HEK293 (cell line): ENCODE measurements at regions not wholly inside any gene's neighbourhood (a gene's known extent, or its start where the extent isn't known, plus 50 kb on each side); places are given as distances from the start of the nearest gene placed in this dataset.

Experiments
- CTCF ChIA-PET: fragments of 350-600 bp; formaldehyde crosslinking; extraction: SDS; loops from one replicate; lab custom pipeline; 2021; ENCODE audit warnings: antibody characterized with exemption; lab: Yijun Ruan, JAX
- POLR2A ChIA-PET: fragments of 300-600 bp; formaldehyde crosslinking; extraction: SDS; loops from one replicate; lab custom pipeline; 2020; ENCODE audit warnings: antibody characterized with exemption, inconsistent platforms; lab: Yijun Ruan, JAX
- H3K27ac ChIP-seq: fragments of 200-500 bp; sonication (Bioruptor generic); 2 replicates; pipeline ENCODE4 v1.5.1; 2014; ENCODE audit warnings: low read depth, low read length, control low read depth, inconsistent platforms; ENCODE audit errors: extremely low read depth
- H3K36me3 ChIP-seq, 2 experiments: fragments of 200-500 bp in 1 of 2; sonication (Bioruptor generic) in 1 of 2; 1 replicate in 1 of 2; 2 replicates in 1 of 2; pipeline ENCODE4 v1.5.1; 2014 to 2017; ENCODE audit warnings: inconsistent platforms in 2 of 2, low read length in 2 of 2; ENCODE audit not compliant: control insufficient read depth in 2 of 2, insufficient read depth in 1 of 2
- H3K4me1 ChIP-seq: fragments of 200-500 bp; sonication (Bioruptor generic); 2 replicates; pipeline ENCODE4 v1.5.1; 2014; ENCODE audit warnings: mild to moderate bottlenecking, low read length, inconsistent platforms; ENCODE audit not compliant: control insufficient read depth, insufficient read depth
- H3K4me3 ChIP-seq: 2 replicates; pipeline ENCODE4 v1.5.1; 2011; ENCODE audit warnings: low read depth, mild to moderate bottlenecking, control low read depth, low read length, moderate library complexity
- H3K9me3 ChIP-seq: fragments of 200-500 bp; sonication (Bioruptor generic); 2 replicates; pipeline ENCODE4 v1.5.1; 2014; ENCODE audit warnings: low read depth, low read length, inconsistent platforms; ENCODE audit not compliant: control insufficient read depth, insufficient read depth
- AEBP2 ChIP-seq: fragments of 450-650 bp; formaldehyde crosslinking; IDR thresholded peaks from 2 replicates; pipeline ENCODE4 v1.5.1; 2016; ENCODE audit warnings: missing biosample characterization, missing genetic modification characterization, borderline replicate concordance
- GFI1B ChIP-seq: fragments of 450-650 bp; formaldehyde crosslinking; IDR thresholded peaks from 2 replicates; pipeline ENCODE4 v1.5.1; 2016; ENCODE audit warnings: missing biosample characterization, missing genetic modification characterization
- KLF16 ChIP-seq: fragments of 450-650 bp; formaldehyde crosslinking; IDR thresholded peaks from 2 replicates; pipeline ENCODE4 v1.5.1; 2017; ENCODE audit warnings: missing biosample characterization, missing genetic modification characterization
- MYNN ChIP-seq: fragments of 450-650 bp; formaldehyde crosslinking; IDR thresholded peaks from 2 replicates; pipeline ENCODE4 v1.5.1; 2016; ENCODE audit warnings: missing biosample characterization, missing genetic modification characterization, borderline replicate concordance
- PATZ1 ChIP-seq: fragments of 450-650 bp; formaldehyde crosslinking; IDR thresholded peaks from 2 replicates; pipeline ENCODE4 v1.5.1; 2016; ENCODE audit warnings: missing biosample characterization, missing genetic modification characterization
- PRDM1 ChIP-seq: fragments of 450-650 bp; formaldehyde crosslinking; IDR thresholded peaks from 2 replicates; pipeline ENCODE4; 2016; ENCODE audit warnings: missing biosample characterization, missing genetic modification characterization
- PRDM6 ChIP-seq: fragments of 450-650 bp; formaldehyde crosslinking; IDR thresholded peaks from 2 replicates; pipeline ENCODE4 v1.5.1; 2017; ENCODE audit warnings: missing biosample characterization, missing genetic modification characterization
- REST ChIP-seq: fragments of 450-650 bp; formaldehyde crosslinking; IDR thresholded peaks from 2 replicates; pipeline ENCODE4 v1.5.1; 2016; ENCODE audit warnings: missing biosample characterization, missing genetic modification characterization
- ZBTB17 ChIP-seq: fragments of 450-650 bp; formaldehyde crosslinking; IDR thresholded peaks from 2 replicates; pipeline ENCODE4 v1.5.1; 2016; ENCODE audit warnings: missing biosample characterization, missing genetic modification characterization
- ZNF10 ChIP-seq: fragments of 450-650 bp; formaldehyde crosslinking; IDR thresholded peaks from 2 replicates; pipeline ENCODE4 v1.5.1; 2017; ENCODE audit warnings: missing biosample characterization, missing genetic modification characterization
- ZNF133 ChIP-seq: fragments of 450-650 bp; formaldehyde crosslinking; IDR thresholded peaks from 2 replicates; pipeline ENCODE4 v1.5.1; 2016; ENCODE audit warnings: missing biosample characterization, missing genetic modification characterization
- ZNF138 ChIP-seq: fragments of 450-650 bp; formaldehyde crosslinking; IDR thresholded peaks from 2 replicates; pipeline ENCODE4 v1.5.1; 2016; ENCODE audit warnings: missing biosample characterization, missing genetic modification characterization, borderline replicate concordance
- ZNF202 ChIP-seq: fragments of 450-650 bp; formaldehyde crosslinking; IDR thresholded peaks from 2 replicates; pipeline ENCODE4 v1.5.1; 2016; ENCODE audit warnings: missing biosample characterization, missing genetic modification characterization, borderline replicate concordance
- ZNF221 ChIP-seq: fragments of 450-650 bp; formaldehyde crosslinking; IDR thresholded peaks from 2 replicates; pipeline ENCODE4 v1.5.1; 2017; ENCODE audit warnings: missing biosample characterization, missing genetic modification characterization, borderline replicate concordance
- ZNF239 ChIP-seq: fragments of 450-650 bp; formaldehyde crosslinking; IDR thresholded peaks from 2 replicates; pipeline ENCODE4 v1.5.1; 2016; ENCODE audit warnings: missing biosample characterization, missing genetic modification characterization
- ZNF266 ChIP-seq: fragments of 450-650 bp; formaldehyde crosslinking; IDR thresholded peaks from 2 replicates; pipeline ENCODE4 v1.5.1; 2016; ENCODE audit warnings: missing biosample characterization, missing genetic modification characterization, low read depth
- ZNF585B ChIP-seq: fragments of 450-650 bp; formaldehyde crosslinking; IDR thresholded peaks from 2 replicates; pipeline ENCODE4 v1.5.1; 2016; ENCODE audit warnings: missing biosample characterization, missing genetic modification characterization
- ZNF610 ChIP-seq: fragments of 450-650 bp; formaldehyde crosslinking; IDR thresholded peaks from 2 replicates; pipeline ENCODE4 v1.5.1; 2016; ENCODE audit warnings: missing biosample characterization, missing genetic modification characterization, borderline replicate concordance
- ZNF623 ChIP-seq: fragments of 450-650 bp; formaldehyde crosslinking; IDR thresholded peaks from 2 replicates; pipeline ENCODE4 v1.5.1; 2016; ENCODE audit warnings: missing biosample characterization, missing genetic modification characterization
- ZNF660 ChIP-seq: fragments of 450-650 bp; IDR thresholded peaks from 2 replicates; pipeline ENCODE4 v1.5.1; 2018; ENCODE audit warnings: missing biosample characterization, mild to moderate bottlenecking, missing genetic modification characterization
- ZNF830 ChIP-seq: fragments of 450-650 bp; IDR thresholded peaks from 2 replicates; pipeline ENCODE4 v1.5.0; 2018; ENCODE audit warnings: missing biosample characterization, missing genetic modification characterization, low read depth, mild to moderate bottlenecking, moderate library complexity

GRCh38 chr1:56256153-56257000 lies 323.0 kb downstream of the PLPP3 start:
- Histone ChIP-seq H3K9me3 (no peaks in the 10 kb centered on the region), H3K27ac (no peak overlapping the region), H3K36me3 (no peaks in the 10 kb centered on the region)
- POLR2A ChIA-PET: no interaction called here
- TF ChIP-seq KLF16 (tag by site-specific recombination) (no peak), ZNF585B (tag by site-specific recombination) (no peak), ZNF266 (tag by site-specific recombination) (no peak), ZNF202 (tag by site-specific recombination) (no peak), MYNN (tag by site-specific recombination) (no peak), PATZ1 (tag by site-specific recombination) (no peak), ZBTB17 (tag by site-specific recombination) (no peak), ZNF239 (tag by site-specific recombination) (no peak), AEBP2 (tag by site-specific recombination) (no peak)
- TF ChIP-seq, all 188 proteins: peak for 0
- CTCF ChIA-PET: interaction anchor here (0.6 kb wide), 1 partner anchor 952 kb away, joined by 3 read pairs; no protein-coding TSS in a partner anchor
- no peaks in the 10 kb centered on the region for H3K4me1 ChIP-seq
- no peak overlapping the region for H3K4me3 ChIP-seq

GRCh38 chr1:56255516-56256152 lies 323.7 kb downstream of the PLPP3 start:
- H3K27ac ChIP-seq: no peak overlapping the region
- TF ChIP-seq REST: no peak
- no peak for TF ChIP-seq ZNF10 (tag by site-specific recombination)
- no peak overlapping the region for H3K4me3 ChIP-seq
- H3K36me3 ChIP-seq: no peaks in the 10 kb centered on the region
- H3K4me1 ChIP-seq: no peaks in the 10 kb centered on the region
- ChIA-PET CTCF (interaction anchor here (0.6 kb wide), 1 partner anchor 951 kb away, joined by 3 read pairs; no protein-coding TSS in a partner anchor), POLR2A (no interaction called here)
- H3K9me3 ChIP-seq: no peaks in the 10 kb centered on the region

GRCh38 chr1:56254130-56254529 lies 325.2 kb downstream of the PLPP3 start:
- Histone ChIP-seq H3K27ac (no peak overlapping the region), H3K9me3 (no peaks in the 10 kb centered on the region), H3K4me1 (no peaks in the 10 kb centered on the region), H3K36me3 (no peaks in the 10 kb centered on the region), H3K4me3 (no peak overlapping the region)
- POLR2A ChIA-PET: no interaction called here
- CTCF ChIA-PET: interaction anchor here (1.1 kb wide), 1 partner anchor 331 kb away, joined by 4 read pairs; no protein-coding TSS in a partner anchor
- no peak for TF ChIP-seq ZNF610 (tag by site-specific recombination)
- no peak for TF ChIP-seq PRDM6 (tag by site-specific recombination)
- TF ChIP-seq ZNF660: no peak
- TF ChIP-seq PRDM1 (tag by site-specific recombination): no peak
- TF ChIP-seq ZNF138 (tag by site-specific recombination): no peak
- no peak for TF ChIP-seq ZNF221 (tag by site-specific recombination)
- TF ChIP-seq GFI1B: no peak
- no peak for TF ChIP-seq ZNF830 (tag by site-specific recombination)
- no peak for TF ChIP-seq ZNF133 (tag by site-specific recombination)
- TF ChIP-seq ZNF623: no peak
